Activated T-helper 17 cell treated with anti-CD3 and anti-CD28 coated beads, Interleukin-2, amount 50 U/mL, for 72 hours (primary cell): ENCODE measurements at regions not wholly inside any gene's neighbourhood (a gene's known extent, or its start where the extent isn't known, plus 50 kb on each side); places are given as distances from the start of the nearest gene placed in this dataset.

Experiments
- ATAC-seq: fragments of 150-1000 bp; cut with Tn5 transposase; replicated peaks from 2 replicates; pipeline ENCODE4 v1.10.0; 2021; ENCODE audit warnings: mild to moderate bottlenecking, moderate library complexity
- H3K27ac Mint-ChIP-seq: one replicate; pipeline ENCODE4 v1.8.0; 2022; ENCODE audit warnings: mixed read lengths
- H3K27me3 Mint-ChIP-seq: one replicate; pipeline ENCODE4 v1.8.0; 2022; ENCODE audit warnings: mixed read lengths
- H3K36me3 Mint-ChIP-seq: one replicate; pipeline ENCODE4 v1.8.0; 2022; ENCODE audit warnings: low read depth, mild to moderate bottlenecking, mixed read lengths
- H3K4me1 Mint-ChIP-seq: one replicate; pipeline ENCODE4 v1.8.0; 2022; ENCODE audit warnings: mixed read lengths
- H3K4me3 Mint-ChIP-seq: one replicate; pipeline ENCODE4 v1.8.0; 2022; ENCODE audit warnings: mild to moderate bottlenecking, mixed read lengths
- H3K9me3 Mint-ChIP-seq: one replicate; pipeline ENCODE4 v1.8.0; 2022; ENCODE audit warnings: mixed read lengths

DNA sequence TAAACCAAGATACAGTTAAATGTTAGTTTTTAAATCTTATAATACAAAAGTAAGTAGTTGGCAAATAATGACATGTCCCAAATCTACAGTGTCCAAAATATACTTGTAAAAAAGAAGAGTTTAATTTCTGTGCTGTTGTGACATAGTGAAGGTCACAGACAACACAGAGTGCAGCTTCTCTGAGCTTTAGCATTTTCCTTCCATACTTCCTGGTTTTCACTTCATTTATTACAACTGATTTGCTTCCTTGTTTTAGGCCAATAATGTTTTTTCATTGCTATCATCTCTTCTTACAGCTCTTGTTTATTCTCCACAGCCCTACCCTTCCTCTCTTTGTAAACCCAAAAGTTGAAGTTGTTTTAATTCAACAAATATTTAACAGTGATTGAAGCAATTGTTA is 132.4 kb upstream of the TET2 start:
- Mint-ChIP-seq H3K9me3 (peaks cover 12% of the 10 kb centered on the region), H3K4me1 (no peaks in the 10 kb centered on the region), H3K36me3 (no peaks in the 10 kb centered on the region), H3K27ac (no peak overlapping the region), H3K27me3 (peaks cover 3% of the 10 kb centered on the region), H3K4me3 (no peak overlapping the region)
- ATAC-seq: no peak

GRCh38 chr4:105014635-105015034 is 132.0 kb upstream of the TET2 start:
- no peak for ATAC-seq
- H3K36me3 Mint-ChIP-seq: no peaks in the 10 kb centered on the region

DNA sequence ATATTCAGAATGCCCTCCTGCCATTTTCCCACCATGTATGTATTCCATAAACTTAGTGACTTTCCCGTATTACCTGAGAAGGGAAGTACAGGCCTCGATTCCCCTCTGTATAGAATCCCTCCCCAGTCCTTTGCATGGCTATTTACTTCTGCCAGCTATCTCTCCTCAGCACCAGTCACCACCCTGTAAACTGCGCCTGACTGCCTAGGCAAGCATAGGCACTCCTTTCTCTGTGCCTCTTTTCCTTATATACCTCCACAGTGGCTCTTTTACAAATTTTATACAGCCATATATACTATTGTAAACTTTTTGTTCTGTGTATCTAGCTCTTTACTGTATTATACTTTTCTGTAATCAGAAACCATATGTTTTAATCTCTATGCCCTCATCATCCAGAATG is 130.9 kb upstream of the TET2 start:
- peaks cover 3% of the 10 kb centered on the region for H3K27me3 Mint-ChIP-seq
- H3K36me3 Mint-ChIP-seq: no peaks in the 10 kb centered on the region
- no peak for ATAC-seq
- no peaks in the 10 kb centered on the region for H3K4me1 Mint-ChIP-seq
- no peak overlapping the region for H3K4me3 Mint-ChIP-seq
- H3K9me3 Mint-ChIP-seq: peaks cover 3% of the 10 kb centered on the region
- no peak overlapping the region for H3K27ac Mint-ChIP-seq

More at GRCh38 chr4:105014635-105015034, 132.0 kb upstream of the TET2 start:
- Mint-ChIP-seq H3K4me3 (no peak overlapping the region), H3K4me1 (no peaks in the 10 kb centered on the region), H3K9me3 (peaks cover 12% of the 10 kb centered on the region), H3K27ac (no peak overlapping the region), H3K27me3 (peaks cover 3% of the 10 kb centered on the region)

- Mint-ChIP-seq H3K27ac (no peak overlapping the region), H3K4me3 (no peak overlapping the region), H3K9me3 (peaks cover 10% of the 10 kb centered on the region), H3K27me3 (peaks cover 4% of the 10 kb centered on the region), H3K36me3 (no peaks in the 10 kb centered on the region), H3K4me1 (no peaks in the 10 kb centered on the region)
- no peak for ATAC-seq
These were observed 123.6 kb upstream of the TET2 start for GRCh38 chr4:105022811-105023667.

DNA sequence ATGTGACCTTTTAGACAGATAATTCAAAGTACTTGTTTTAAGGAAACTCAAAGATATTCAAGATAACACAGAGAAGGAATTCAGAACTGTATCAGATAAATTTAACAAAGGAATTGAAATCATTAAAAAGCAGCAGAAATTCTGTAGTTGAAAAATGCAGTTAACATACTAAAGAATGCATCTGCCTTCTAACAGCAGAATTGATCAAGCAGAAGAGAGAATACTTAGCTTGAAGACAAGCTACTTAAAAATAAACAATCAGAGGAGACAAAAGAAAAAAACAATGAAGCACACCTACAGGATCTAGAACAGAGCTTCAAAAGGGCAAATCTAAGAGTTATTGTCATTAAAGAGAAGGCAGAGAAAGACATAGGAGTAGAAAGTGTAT is 123.0 kb upstream of the TET2 start:
- H3K27ac Mint-ChIP-seq: no peak overlapping the region
- no peaks in the 10 kb centered on the region for H3K36me3 Mint-ChIP-seq
- H3K9me3 Mint-ChIP-seq: peaks cover 10% of the 10 kb centered on the region
- H3K4me1 Mint-ChIP-seq: no peaks in the 10 kb centered on the region
- H3K27me3 Mint-ChIP-seq: peaks cover 4% of the 10 kb centered on the region
- no peak overlapping the region for H3K4me3 Mint-ChIP-seq
- ATAC-seq: no peak

DNA sequence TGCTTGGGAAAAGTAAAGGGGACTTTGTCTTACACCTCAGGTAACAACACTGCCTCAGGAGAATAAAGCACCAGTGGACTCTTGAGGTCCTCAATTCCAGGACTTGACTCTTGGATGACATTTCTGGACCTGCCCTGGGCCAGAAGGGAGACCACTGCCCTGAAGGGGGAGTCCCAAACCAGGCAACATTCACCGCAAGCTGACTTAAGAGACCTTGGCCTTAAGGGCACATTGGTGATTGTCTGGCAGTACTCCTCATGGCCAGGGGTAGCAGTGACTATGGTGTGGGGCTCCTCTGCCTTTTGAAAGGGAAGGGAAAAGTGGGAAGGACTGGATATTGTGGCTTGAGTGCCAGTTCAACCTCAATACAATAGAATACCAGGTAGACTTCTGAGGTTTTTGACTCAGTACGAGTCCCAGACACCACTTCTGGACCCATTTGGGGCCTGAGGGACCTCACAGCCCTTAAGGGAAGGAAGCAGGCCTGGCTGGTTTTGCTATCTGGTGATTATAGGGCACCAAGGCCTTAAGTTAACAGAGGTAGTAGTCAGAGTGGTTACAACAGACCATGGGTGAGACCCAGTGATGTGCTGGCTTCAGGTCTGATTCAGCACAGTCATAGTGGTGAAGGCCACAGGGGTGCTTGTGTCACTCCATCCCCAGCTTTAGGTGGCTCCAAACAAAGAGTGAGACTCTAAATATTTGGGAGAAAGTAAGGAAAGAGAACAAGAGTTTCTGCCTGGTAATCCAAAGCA is 121.2 kb upstream of the TET2 start:
- no peak overlapping the region for H3K27ac Mint-ChIP-seq
- H3K36me3 Mint-ChIP-seq: no peaks in the 10 kb centered on the region

GRCh38 chr4:105036991-105037390 is 109.7 kb upstream of the TET2 start:
- Mint-ChIP-seq H3K27me3 (no peaks in the 10 kb centered on the region), H3K27ac (no peak overlapping the region), H3K36me3 (no peaks in the 10 kb centered on the region), H3K4me3 (no peak overlapping the region), H3K9me3 (peaks cover 14% of the 10 kb centered on the region), H3K4me1 (no peaks in the 10 kb centered on the region)
- ATAC-seq: no peak

More for the DNA sequence above, 121.2 kb upstream of the TET2 start:
- peaks cover 4% of the 10 kb centered on the region for H3K27me3 Mint-ChIP-seq
- no peak for ATAC-seq
- no peak overlapping the region for H3K4me3 Mint-ChIP-seq
- peaks cover 10% of the 10 kb centered on the region for H3K9me3 Mint-ChIP-seq
- H3K4me1 Mint-ChIP-seq: no peaks in the 10 kb centered on the region

- no peaks in the 10 kb centered on the region for H3K36me3 Mint-ChIP-seq
These were observed 104.2 kb upstream of the TET2 start for GRCh38 chr4:105042451-105042850.

GRCh38 chr4:105050896-105051295 is 95.8 kb upstream of the TET2 start:
- no peak for ATAC-seq
- Mint-ChIP-seq H3K36me3 (no peaks in the 10 kb centered on the region), H3K9me3 (peaks cover 13% of the 10 kb centered on the region), H3K4me1 (no peaks in the 10 kb centered on the region), H3K4me3 (no peak overlapping the region), H3K27ac (no peak overlapping the region), H3K27me3 (no peaks in the 10 kb centered on the region)

More at GRCh38 chr4:105042451-105042850, 104.2 kb upstream of the TET2 start:
- no peaks in the 10 kb centered on the region for H3K27me3 Mint-ChIP-seq
- no peak overlapping the region for H3K27ac Mint-ChIP-seq
- no peaks in the 10 kb centered on the region for H3K4me1 Mint-ChIP-seq
- no peak overlapping the region for H3K4me3 Mint-ChIP-seq
- peaks cover 13% of the 10 kb centered on the region for H3K9me3 Mint-ChIP-seq
- ATAC-seq: no peak

DNA sequence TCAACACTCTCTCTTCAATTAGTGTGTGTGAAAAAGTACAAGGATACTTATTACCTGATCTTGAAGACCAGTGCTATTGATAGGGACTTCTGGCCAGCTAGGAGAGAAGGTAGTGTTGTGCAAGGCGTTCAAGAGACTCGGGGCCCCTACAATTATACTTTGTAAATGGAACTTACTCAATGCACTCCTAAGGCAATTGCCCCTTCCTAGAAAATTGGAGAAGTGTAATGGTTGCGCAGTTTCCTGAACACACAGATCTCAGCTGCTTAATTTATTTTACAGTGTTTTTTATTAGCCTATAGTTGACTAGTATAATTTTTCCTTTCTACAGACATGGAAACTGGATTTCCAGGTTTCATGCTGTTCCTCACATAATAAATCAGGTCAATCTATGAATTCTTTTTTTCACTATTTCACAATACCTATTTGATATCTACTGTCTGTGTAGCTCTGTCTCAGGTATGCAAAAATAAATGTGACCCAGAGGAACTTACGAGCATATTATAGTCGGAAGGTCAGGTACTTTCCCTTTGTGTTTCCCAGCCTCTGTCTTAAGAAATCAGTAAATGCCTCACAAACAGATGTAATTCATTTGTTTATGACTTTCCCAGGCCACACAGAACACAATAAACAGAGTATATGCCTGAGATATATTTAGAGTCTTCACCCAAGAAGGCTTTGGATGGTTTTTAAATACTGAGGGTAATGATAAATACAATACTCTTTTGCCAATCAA is 89.1 kb upstream of the TET2 start:
- Mint-ChIP-seq H3K4me3 (peak overlapping the region; percentile 63), H3K27me3 (no peaks in the 10 kb centered on the region), H3K4me1 (peaks cover 39% of the 10 kb centered on the region), H3K27ac (peak overlapping the region; percentile 83), H3K9me3 (peaks cover 4% of the 10 kb centered on the region), H3K36me3 (no peaks in the 10 kb centered on the region)
- no peak for ATAC-seq

- peak overlapping the region; percentile 63 for H3K4me3 Mint-ChIP-seq
- peaks cover 39% of the 10 kb centered on the region for H3K4me1 Mint-ChIP-seq
- ATAC-seq: peak; percentile 37
- H3K27me3 Mint-ChIP-seq: no peaks in the 10 kb centered on the region
- H3K9me3 Mint-ChIP-seq: no peaks in the 10 kb centered on the region
- peak overlapping the region; percentile 83 for H3K27ac Mint-ChIP-seq
- H3K36me3 Mint-ChIP-seq: no peaks in the 10 kb centered on the region
These were observed 88.4 kb upstream of the TET2 start for GRCh38 chr4:105058177-105058812.

GRCh38 chr4:105059337-105059736 is 87.3 kb upstream of the TET2 start:
- peaks cover 39% of the 10 kb centered on the region for H3K4me1 Mint-ChIP-seq

DNA sequence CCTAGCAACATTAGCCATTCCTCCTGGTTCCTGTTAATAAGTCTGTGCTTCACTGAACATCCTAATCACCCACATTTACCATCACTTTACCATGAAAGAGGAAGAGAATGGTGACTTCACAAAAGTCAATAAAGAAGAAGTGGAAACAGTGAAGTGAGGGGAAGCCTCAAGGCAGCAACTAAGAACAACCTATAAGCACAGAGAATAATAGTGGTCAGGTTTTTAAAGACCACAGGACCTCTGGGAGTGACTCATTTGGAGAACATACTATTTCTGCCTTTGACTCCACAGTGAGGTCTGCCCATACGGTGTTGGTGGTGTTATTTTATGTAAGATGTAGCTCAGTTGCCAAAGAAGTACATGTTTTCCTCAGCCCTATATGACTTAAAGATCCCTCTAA is 86.0 kb upstream of the TET2 start:
- Mint-ChIP-seq H3K27ac (peak overlapping the region; percentile 96), H3K9me3 (no peaks in the 10 kb centered on the region), H3K4me1 (peaks cover 39% of the 10 kb centered on the region), H3K4me3 (peak overlapping the region; percentile 74), H3K36me3 (no peaks in the 10 kb centered on the region), H3K27me3 (no peaks in the 10 kb centered on the region)
- peak; percentile 71 for ATAC-seq

More at GRCh38 chr4:105059337-105059736, 87.3 kb upstream of the TET2 start:
- H3K27me3 Mint-ChIP-seq: no peaks in the 10 kb centered on the region
- peak overlapping the region; percentile 63 for H3K4me3 Mint-ChIP-seq
- peak overlapping the region; percentile 83 for H3K27ac Mint-ChIP-seq
- H3K9me3 Mint-ChIP-seq: no peaks in the 10 kb centered on the region
- H3K36me3 Mint-ChIP-seq: no peaks in the 10 kb centered on the region
- peak; percentile 57 for ATAC-seq

GRCh38 chr4:105061136-105061696 is 85.5 kb upstream of the TET2 start:
- no peaks in the 10 kb centered on the region for H3K36me3 Mint-ChIP-seq
- H3K4me1 Mint-ChIP-seq: peaks cover 39% of the 10 kb centered on the region
- H3K9me3 Mint-ChIP-seq: no peaks in the 10 kb centered on the region
- peak overlapping the region; percentile 96 for H3K27ac Mint-ChIP-seq
- no peaks in the 10 kb centered on the region for H3K27me3 Mint-ChIP-seq
- ATAC-seq: peak; percentile 56
- peak overlapping the region; percentile 74 for H3K4me3 Mint-ChIP-seq
